Frontal cortex (tissue), 3 donors: ENCODE measurements at regions not wholly inside any gene's neighbourhood (a gene's known extent, or its start where the extent isn't known, plus 50 kb on each side); places are given as distances from the start of the nearest gene placed in this dataset.
"Not testable (repeated sequence)": the region's sequence is repeated elsewhere in the genome, so short reads cannot be mapped to it uniquely, and the experiment has no call there.

ENCODE experiments used
- DNase-seq, 2 donors: peaks; one replicate each; pipeline ENCODE4 v3.0.0; 2012; ENCODE audit warnings: low spot score in 2 of 2
- FAIRE-seq: peaks from 2 replicates; lab custom pipeline; 2012; peaks lifted over from hg19 to GRCh38; lab: Jason Lieb, UNC
- donor health status: control.
- donor health status: control.
- donor health status: control.

DNA sequence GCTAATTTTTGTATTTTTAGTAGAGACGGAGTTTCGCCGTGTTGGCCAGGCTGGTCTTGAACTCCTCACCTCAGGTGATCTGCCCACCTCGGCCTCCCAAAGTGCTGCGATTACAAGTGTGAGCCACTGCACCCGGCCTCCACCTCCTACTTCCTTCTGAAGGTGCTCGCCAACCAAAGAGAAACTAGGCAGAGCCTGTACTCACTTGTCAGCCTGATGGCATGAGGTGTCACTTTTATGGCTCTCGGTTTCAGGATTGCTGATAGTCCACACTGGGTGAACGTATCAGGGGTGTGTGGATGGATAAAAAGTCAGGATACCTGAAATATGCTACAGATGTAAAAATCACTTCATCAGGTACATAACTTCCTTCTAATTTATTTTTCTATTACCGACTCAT is 468.3 kb downstream of the DIRAS2 start:
- FAIRE-seq, DNase-seq: not testable (repeated sequence)

DNA sequence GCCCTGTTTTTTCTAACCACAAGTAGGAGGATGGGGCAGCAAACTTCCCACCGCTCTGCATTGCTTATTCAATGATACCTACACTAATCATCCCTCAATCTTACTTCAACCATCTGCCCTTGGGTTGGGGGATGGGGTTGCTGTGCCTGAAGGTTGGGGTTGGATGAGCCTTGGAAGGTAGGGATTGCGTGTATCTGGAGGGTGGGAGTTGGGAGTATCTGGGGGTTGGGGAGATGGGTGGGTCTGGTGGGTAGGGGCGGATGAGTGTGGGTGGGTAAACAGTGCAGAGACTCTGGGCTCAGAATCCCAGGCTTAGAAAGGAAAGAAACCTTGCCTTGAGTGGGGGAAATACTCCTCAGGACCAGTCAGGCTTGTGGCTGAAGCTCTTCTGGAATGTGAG is 467.4 kb downstream of the DIRAS2 start:
- FAIRE-seq (no peak), DNase-seq (no peak)

DNA sequence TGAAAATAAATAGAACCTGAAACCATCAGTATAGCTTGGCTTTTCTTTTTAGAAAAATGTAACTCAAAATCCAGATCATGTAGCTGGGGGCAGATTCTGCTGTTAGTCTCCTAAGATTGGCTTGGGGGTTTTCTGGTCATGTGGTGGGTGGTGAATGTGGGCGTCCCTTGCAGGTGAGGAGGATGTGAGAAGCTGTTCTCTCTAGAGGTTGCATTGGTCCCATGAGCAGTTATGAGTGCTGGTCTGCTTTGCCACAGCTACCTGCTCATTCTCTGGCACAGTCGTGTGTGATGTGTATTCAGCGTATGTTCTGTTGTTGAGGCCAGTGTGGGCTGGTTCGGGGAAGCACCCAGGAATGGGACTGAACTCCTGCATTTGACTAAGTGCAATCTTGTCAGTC is 466.8 kb downstream of the DIRAS2 start:
- FAIRE-seq: no peak
- no peak for DNase-seq

DNA sequence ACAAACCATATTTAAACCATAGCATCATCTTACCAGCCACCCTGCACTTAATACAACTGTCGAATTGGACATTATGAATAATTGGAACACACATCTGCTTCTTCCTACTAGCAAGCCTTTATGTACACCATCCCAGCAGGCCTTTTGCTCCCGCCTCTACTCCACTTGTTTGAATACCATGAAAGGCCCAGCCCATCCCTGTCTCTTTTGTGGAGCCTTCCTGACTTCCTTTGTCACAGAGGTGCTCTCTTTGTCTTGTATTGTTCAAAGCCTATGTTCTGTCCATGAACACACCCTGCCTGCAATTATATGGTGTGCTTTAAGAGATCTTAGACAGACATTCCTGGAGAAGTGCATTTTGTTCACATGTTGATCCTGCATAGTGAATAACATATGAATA is 465.7 kb downstream of the DIRAS2 start:
- FAIRE-seq (no peak), DNase-seq (no peak)

DNA sequence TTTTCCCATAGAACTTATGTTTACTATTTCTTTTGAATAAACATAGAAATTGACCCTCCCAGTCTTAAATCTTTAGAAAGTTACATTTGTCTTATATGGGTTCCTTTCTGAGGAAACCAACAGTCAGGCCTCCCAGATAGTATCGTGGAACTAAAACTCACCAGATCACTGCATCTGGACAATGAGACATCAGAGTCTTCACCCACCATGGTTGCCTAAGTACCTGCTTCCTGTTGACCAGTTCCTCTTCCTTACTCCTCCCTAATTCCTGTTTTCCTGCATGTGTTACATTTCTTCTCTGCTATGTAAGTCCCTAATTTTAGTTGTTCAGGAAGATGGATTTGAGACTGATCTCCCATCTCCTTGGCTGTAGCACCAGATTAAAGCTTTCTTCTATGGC is 462.2 kb downstream of the DIRAS2 start:
- no peak for DNase-seq
- FAIRE-seq: no peak

DNA sequence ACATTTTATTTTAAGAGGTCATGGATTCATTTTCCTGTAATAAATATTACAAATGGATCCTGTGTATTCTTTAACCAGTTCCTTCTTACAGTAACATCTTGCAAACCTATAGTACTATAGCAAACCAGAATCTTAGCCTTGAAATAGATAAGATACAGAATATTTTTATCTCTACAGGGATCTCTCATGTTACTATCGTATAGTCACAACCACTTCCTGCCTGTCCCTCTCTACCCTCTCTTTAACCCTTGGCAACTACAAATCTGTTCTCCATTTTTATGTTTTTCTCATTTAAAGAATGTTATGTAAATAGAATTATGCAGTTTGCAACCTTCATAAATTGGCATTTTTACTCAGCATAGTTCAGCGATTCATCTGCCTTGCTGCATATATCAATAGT is 454.0 kb downstream of the DIRAS2 start:
- FAIRE-seq: no peak
- no peak for DNase-seq

DNA sequence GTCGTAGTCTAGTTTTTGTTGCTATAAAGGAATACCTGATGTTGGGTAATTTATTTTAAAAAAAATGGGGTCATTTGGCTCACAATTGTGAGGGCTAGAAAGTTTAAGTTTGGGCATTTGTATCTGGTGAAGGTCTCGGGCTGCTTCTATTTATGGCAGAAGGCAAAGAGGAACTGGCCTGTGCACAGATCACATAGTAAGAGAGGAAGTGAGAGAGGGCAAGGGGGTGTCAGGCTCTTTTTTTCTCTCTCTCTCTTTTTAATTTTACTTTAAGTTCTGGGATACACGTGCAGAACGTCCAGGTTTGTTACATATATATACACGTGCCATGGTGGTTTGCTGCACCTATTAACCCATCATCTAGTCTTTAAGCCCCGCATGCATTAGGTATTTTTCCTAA is 453.3 kb downstream of the DIRAS2 start:
- FAIRE-seq: no peak
- DNase-seq: no peak

DNA sequence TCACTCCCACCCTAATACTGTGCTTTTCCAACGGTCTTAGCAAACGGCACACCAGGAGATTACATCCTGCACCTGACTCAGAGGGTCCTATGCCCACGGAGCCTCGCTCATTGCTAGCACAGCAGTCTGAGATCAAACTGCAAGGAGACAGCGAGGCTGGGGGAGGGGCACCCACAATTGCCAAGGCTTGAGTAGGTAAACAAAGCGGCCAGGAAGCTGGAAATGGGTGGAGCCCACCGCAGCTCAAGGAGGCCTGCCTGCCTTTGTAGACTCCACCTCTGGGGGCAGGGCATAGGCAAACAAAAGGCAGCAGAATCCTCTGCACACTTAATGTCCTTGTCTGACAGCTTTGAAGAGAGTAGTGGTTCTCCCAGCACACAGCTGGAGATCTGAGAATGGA is 450.2 kb downstream of the DIRAS2 start:
- not testable (repeated sequence) for DNase-seq, FAIRE-seq

DNA sequence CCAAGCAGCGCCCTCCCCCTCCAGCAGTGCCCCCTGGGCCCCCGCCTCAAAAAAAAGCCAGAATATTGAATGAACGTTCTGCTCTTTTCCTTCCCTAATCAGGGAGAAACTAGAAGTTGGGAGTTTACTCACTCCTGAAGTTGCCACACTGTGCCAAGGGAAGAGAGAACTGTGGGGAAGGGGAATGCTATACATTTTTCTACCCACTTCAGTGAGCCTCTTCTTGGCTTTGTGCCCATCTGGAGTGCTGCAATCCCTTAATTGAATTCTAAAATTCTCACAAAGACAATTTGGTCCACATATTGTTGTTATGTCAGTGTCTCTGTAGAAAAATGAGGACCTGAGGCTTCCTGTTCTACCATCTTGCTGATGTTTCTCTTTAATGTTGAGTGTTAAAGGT is 443.7 kb downstream of the DIRAS2 start:
- FAIRE-seq (no peak), DNase-seq (no peak)

DNA sequence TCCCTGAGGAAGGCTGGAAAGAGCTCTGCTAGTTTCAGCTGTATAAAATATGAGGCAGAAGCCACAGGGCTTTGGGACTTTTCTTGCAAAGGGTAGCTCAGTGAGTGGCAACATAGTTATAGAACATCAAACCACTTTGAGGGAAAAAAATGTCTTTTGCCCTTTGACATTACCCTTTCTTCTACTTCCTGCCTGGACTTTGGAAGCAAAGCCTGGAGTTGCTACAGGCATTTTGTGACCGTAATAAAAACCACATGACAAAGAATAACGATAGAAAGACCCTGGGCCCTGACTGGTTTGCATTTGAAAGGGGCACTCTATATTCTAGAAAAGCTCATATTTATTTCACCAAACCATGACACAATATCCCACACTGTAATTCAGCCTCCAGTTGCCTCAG is 440.9 kb downstream of the DIRAS2 start:
- FAIRE-seq (no peak), DNase-seq (no peak)

DNA sequence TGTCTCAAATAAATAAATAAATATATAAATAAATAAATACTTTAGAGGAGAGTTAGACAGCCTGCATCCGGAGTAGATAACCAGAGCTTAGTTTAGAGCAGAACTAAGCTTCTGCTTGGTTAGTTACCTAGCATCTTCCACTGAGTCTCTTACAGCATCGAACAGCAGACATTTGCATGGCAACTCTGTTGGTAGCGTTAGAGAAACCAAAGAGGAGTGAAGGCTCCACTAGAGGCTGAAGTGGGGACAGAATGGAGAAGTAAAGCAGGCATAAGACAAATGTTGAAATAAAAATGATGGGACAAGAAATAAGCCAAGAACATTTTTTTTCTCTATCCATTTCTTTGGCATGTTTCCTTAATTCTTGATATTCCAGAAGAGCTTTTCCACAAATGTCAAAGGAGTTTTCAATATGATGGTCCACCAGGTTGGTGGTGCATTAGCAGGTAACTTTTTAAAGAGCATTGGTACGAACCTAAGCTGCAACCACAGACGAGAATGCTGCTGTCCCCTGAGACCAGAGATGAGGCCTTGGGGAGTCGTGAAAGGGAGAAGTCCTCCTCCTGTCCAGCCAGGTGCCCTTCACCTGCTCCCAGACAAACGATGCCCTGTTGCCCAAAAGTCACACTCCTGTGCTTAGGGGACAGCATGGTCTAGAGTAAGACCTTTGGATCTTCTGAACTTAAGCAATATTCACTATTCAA is 438.3 kb downstream of the DIRAS2 start:
- DNase-seq: no peak
- FAIRE-seq: no peak

DNA sequence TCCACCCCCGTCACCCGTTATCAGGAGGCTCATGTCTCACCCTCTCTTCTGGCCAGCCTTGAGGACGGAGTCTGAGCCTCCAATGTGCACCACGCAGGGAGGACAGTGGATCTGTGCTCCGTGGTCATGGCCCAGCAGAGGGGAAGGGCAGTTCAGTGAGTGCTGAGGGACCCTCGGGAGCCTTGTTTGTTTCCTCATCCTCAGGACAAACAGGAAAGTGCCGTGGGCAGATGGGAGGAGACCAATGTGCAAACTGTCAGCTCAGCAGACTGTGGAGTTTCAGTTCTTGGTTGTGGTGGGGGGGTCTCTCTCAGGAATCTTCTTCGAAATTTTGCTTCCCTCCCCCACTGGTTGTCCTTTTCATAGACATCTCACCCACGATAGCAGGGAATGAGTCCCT is 429.6 kb downstream of the DIRAS2 start:
- not testable (repeated sequence) for DNase-seq, FAIRE-seq

DNA sequence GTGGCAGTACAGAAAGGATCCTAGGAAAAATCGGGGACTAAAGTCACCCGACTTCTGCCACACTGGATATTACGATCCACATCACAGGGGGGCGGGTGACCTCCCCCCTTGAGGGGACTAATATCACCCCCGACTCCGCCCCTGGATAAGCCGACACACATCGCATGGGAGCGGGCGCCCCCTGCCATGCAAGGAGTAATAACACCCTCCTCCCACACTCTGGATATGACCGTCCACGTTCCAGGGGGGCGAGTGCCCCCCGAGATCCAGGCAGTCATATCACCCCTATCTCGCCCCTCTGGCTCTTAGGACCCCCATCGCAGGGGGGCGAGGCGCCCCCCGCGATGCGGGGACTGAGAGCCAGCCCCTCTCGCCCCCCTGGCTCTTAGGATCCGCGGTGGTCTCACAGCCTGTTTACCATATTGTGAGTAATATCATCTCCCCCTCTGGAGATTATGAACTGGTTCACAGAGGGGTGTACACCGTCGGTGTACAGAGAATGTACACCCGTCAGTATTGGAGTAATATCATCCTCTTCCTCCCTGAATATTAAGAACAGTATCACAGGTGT is 423.0 kb downstream of the DIRAS2 start:
- FAIRE-seq (no peak), DNase-seq (no peak)

DNA sequence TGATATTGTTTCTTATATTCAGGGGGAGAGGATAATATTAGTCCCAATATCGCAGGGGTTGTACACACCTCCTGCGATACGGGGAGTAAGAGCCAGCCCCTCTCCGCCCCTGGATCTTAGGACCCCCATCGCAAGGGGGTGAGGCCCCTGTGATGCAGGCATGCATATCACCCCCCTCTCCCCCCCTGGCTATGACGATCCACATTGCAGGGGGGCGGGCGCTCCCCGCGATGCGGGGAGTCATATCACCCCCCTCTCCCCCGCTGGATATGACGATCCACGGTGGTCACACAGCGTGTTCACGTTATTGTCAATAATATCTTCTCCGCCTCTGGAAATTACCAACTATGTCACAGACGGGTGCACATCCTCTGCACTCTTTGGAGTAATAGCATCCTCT is 420.7 kb downstream of the DIRAS2 start:
- FAIRE-seq, DNase-seq: not testable (repeated sequence)

DNA sequence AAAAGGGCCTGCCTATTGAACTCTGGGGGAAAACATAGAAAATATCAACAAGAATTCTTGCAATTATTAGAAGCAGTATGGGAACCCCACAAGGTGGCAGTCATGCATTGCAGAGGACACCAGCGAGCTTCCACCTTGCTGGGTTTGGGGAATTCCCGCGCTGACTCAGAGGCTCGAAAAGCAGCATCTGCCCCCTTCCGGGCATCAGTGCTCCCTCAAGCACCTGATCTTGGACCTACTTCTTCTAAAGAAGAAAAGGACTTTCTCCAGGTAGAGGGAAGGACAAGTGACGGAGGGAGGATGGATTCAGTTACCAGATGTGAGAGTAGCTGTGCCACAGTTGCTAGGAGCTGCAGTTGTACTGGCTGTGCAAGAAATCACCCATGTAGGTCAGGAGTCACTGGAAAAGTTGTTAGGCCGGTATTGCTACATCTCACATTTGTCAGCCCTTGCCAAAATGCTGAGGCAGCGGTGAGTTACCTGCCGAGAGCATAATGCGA is 415.7 kb downstream of the DIRAS2 start:
- not testable (repeated sequence) for FAIRE-seq, DNase-seq

DNA sequence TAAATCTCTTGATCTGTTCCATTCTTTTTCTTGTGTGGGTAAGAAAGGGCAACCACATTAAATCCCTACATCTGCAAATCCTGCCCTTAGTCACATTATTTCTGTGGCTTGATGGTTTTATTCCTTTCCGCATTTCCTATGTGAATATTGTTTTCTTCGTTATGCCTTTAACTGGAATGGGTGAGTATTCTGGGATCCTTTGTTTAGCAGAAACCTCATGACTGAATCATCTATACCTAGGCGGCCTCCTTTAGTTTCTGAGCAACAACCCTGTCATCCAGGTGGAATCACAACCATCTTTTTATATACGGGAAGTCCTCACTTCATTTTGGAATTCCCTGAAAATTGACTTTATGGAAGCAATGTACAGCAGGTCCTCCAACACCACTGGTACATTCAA is 409.5 kb downstream of the DIRAS2 start:
- DNase-seq, FAIRE-seq: not testable (repeated sequence)

DNA sequence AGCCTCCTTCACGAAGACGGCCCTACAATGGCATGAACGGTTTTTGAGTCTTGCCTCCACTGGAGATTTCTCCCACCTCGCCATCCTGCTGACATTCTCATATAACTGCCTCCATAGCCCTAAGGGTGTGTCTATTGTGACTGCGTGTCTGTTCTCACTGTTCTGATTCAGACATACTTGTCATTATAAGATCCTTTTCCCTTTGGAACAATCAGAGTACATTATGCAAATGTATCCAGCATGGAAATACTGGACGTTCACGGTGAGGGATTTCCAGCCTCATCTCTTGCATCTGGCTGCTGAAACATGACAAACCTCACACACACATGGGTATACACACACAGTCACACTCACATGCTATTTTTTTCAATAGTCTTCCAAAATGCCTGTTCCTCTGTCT is 402.1 kb downstream of the DIRAS2 start:
- DNase-seq (no peak), FAIRE-seq (no peak)

DNA sequence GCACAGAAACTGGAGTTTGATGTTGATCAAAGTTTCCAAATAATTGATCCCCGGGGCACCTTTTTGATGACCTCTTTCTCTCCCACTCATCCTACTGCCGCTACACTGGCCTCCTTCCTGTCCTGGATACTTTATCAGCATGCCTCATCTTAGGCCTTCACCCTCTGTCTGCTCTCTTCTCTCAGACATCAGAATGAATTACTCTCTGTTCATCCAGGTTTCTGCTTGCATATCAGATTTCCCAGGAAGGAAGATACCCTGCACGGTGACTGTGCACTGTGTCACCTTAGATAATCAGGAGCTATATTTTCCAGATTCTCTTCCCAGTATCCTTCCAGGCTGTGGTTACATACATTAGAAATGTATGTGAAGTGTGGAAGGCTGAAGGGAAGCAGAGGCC is 397.0 kb downstream of the DIRAS2 start:
- DNase-seq: no peak
- FAIRE-seq: no peak

DNA sequence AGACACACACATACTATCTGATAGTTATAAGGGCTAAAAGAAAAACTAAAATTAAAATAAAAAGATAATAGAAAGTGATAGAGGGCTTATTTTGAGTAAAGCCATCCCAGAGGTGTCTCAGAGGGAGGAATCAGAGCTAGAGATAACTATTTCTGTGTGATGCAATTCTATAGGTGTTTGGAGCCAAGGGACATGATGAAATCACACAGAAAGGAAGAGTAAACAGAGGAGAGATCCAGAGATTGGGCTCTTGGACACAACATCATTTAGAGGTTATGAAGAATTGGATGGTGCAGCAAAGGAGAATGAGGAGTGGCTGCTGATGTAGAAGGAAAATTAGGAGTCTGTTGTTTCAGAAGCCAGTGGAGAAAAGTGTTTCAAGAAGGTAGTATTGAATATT is 393.5 kb downstream of the DIRAS2 start:
- FAIRE-seq (no peak), DNase-seq (no peak)

DNA sequence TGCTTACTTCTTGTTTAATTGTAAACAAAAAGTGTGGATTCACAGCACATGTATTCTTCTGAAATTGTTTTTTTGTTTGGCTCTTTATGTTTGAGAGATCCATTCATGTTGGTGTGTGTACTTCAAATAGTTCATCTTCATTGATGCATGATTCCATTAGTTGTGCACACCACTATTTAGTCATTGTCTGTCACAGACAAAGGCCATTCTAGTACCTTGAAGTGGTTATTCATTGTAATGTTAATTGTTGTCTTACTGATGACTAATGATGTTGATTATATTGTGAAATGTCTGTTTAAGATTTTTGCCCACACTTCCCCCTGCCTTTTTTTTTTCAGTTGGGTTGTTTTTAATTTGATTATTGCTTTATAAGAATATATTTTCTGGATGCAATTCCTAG is 391.3 kb downstream of the DIRAS2 start:
- no peak for DNase-seq
- no peak for FAIRE-seq

DNA sequence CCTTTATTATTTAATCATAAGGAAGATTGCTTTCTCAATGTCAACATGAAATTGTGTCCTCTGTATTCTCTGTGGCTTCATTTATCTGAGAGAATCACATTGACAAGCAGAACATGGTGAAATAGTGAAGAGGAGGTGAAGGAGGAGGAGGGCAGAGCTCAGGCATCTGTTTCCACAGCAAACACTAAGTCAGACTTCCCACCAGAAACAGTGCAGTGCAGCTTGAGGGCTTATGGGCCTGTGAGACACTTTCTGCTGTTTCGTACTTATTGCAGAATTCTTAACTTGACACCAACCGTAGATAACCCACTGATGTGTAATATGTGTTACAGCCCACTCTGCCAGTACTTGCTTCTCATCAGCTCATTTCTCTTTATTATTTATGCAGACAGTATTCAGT is 386.3 kb downstream of the DIRAS2 start:
- DNase-seq (no peak), FAIRE-seq (no peak)
